ENCODE measurements at regions not wholly inside any gene's neighbourhood (a gene's known extent, or its start where the extent isn't known, plus 50 kb on each side); places are given as distances from the start of the nearest gene placed in this dataset.

DNA sequence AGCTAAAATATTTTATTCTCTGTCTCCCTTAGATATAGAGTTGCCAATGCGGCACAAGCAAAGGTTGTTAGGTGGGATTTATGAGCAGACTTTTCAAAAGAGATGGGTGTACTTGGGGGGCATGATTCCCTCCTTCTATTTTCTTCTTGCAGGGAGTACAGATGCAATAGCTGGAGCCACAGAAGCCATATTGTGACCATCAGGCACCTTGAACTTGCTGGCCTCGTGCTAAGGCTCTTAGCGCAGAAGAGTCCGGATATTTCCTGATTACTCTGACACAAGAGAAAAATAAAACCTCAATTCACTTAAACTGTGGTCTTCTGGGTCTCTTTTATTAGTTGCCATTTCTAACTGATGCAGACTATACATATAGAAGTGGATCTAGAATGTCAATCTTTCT is 547.4 kb downstream of the MIAT start:
- TF ChIP-seq EZH2 (IDR thresholded peaks at IDR 0.05; ENCODE audit: insufficient read depth, low read length): no peak
- TF ChIP-seq, protein P1, sequence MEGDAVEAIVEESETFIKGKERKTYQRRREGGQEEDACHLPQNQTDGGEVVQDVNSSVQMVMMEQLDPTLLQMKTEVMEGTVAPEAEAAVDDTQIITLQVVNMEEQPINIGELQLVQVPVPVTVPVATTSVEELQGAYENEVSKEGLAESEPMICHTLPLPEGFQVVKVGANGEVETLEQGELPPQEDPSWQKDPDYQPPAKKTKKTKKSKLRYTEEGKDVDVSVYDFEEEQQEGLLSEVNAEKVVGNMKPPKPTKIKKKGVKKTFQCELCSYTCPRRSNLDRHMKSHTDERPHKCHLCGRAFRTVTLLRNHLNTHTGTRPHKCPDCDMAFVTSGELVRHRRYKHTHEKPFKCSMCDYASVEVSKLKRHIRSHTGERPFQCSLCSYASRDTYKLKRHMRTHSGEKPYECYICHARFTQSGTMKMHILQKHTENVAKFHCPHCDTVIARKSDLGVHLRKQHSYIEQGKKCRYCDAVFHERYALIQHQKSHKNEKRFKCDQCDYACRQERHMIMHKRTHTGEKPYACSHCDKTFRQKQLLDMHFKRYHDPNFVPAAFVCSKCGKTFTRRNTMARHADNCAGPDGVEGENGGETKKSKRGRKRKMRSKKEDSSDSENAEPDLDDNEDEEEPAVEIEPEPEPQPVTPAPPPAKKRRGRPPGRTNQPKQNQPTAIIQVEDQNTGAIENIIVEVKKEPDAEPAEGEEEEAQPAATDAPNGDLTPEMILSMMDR (IDR thresholded peaks at IDR 0.05; ENCODE audit: insufficient read depth, low read depth, low read length): no peak

All from astrocyte (in vitro differentiated cells and primary cell).